Chondrocyte (in vitro differentiated cells): ENCODE measurements at regions not wholly inside any gene's neighbourhood (a gene's known extent, or its start where the extent isn't known, plus 50 kb on each side); places are given as distances from the start of the nearest gene placed in this dataset.

ENCODE experiments used
- DNase-seq: peaks from one replicate; pipeline ENCODE4 v3.0.0; 2021; ENCODE audit warnings: mixed read lengths, low spot score
- H3K27ac Mint-ChIP-seq: one replicate; pipeline ENCODE4 v1.8.0; 2021; ENCODE audit warnings: mild to moderate bottlenecking, moderate library complexity, mixed read lengths; ENCODE audit not compliant: unreplicated experiment
- H3K27me3 Mint-ChIP-seq: 2 replicates; pipeline ENCODE4 v1.8.0; 2021; ENCODE audit warnings: low read depth, mixed read lengths
- H3K36me3 Mint-ChIP-seq: 2 replicates; pipeline ENCODE4 v1.8.0; 2021; ENCODE audit warnings: low read depth, mixed read lengths
- H3K4me1 Mint-ChIP-seq: 2 replicates; pipeline ENCODE4 v1.8.0; 2021; ENCODE audit warnings: low read depth, mild to moderate bottlenecking, mixed read lengths
- H3K4me3 Mint-ChIP-seq: one replicate; pipeline ENCODE4 v1.8.0; 2021; ENCODE audit warnings: mild to moderate bottlenecking, moderate library complexity, mixed read lengths; ENCODE audit not compliant: unreplicated experiment
- H3K9me3 Mint-ChIP-seq: 2 replicates; pipeline ENCODE4 v1.8.0; 2021; ENCODE audit warnings: low read depth, mixed read lengths
- CTCF ChIP-seq: fragments of 200-600 bp; sonication (generic); IDR thresholded peaks from 2 replicates; pipeline ENCODE4 v1.5.0; 2021; ENCODE audit warnings: antibody characterized with exemption, mild to moderate bottlenecking, moderate library complexity

GRCh38 chr5:35339616-35340100, 109.4 kb upstream of the PRLR start:
- Mint-ChIP-seq H3K27ac (no peak overlapping the region), H3K27me3 (no peaks in the 10 kb centered on the region), H3K36me3 (no peaks in the 10 kb centered on the region), H3K4me1 (no peaks in the 10 kb centered on the region), H3K4me3 (no peak overlapping the region), H3K9me3 (peaks cover 7% of the 10 kb centered on the region)
- no peak for TF ChIP-seq CTCF
- DNase-seq, result no peak

GRCh38 chr5:35339006-35339405, 108.7 kb upstream of the PRLR start:
- no peak for TF ChIP-seq CTCF
- no peak for DNase-seq
- Mint-ChIP-seq H3K4me3 (no peak overlapping the region), H3K27ac (no peak overlapping the region), H3K9me3 (peaks cover 7% of the 10 kb centered on the region), H3K27me3 (no peaks in the 10 kb centered on the region), H3K36me3 (no peaks in the 10 kb centered on the region), H3K4me1 (no peaks in the 10 kb centered on the region)

GRCh38 chr5:35338157-35338453, 107.8 kb upstream of the PRLR start:
- Mint-ChIP-seq H3K36me3 (no peaks in the 10 kb centered on the region), H3K9me3 (peaks cover 7% of the 10 kb centered on the region), H3K4me1 (no peaks in the 10 kb centered on the region), H3K27me3 (no peaks in the 10 kb centered on the region), H3K4me3 (no peak overlapping the region), H3K27ac (no peak overlapping the region)
- no peak for DNase-seq
- no peak for TF ChIP-seq CTCF

- no peaks in the 10 kb centered on the region for H3K27me3 Mint-ChIP-seq
- H3K4me3 Mint-ChIP-seq, result no peak overlapping the region
- no peaks in the 10 kb centered on the region for H3K36me3 Mint-ChIP-seq
- no peak overlapping the region for H3K27ac Mint-ChIP-seq
- no peak for DNase-seq
- no peak for TF ChIP-seq CTCF
- no peaks in the 10 kb centered on the region for H3K4me1 Mint-ChIP-seq
- H3K9me3 Mint-ChIP-seq, result peaks cover 7% of the 10 kb centered on the region
Observed at GRCh38 chr5:35337340-35338156, 107.3 kb upstream of the PRLR start.

- no peaks in the 10 kb centered on the region for H3K27me3 Mint-ChIP-seq
- no peak for DNase-seq
- no peaks in the 10 kb centered on the region for H3K4me1 Mint-ChIP-seq
- peaks cover 7% of the 10 kb centered on the region for H3K9me3 Mint-ChIP-seq
- no peaks in the 10 kb centered on the region for H3K36me3 Mint-ChIP-seq
- no peak overlapping the region for H3K27ac Mint-ChIP-seq
- H3K4me3 Mint-ChIP-seq, result no peak overlapping the region
- no peak for TF ChIP-seq CTCF
Observed at GRCh38 chr5:35336230-35336629, 105.9 kb upstream of the PRLR start.
